GM12878 (cell line): ENCODE measurements at regions not wholly inside any gene's neighbourhood (a gene's known extent, or its start where the extent isn't known, plus 50 kb on each side); places are given as distances from the start of the nearest gene placed in this dataset.

Experiments
- ATAC-seq: fragments of 200-7000 bp; cut with Tn5 transposase; 3 replicates; pipeline ENCODE4 v1.9.1; 2020; ENCODE audit warnings: mild to moderate bottlenecking, moderate library complexity
- BruUV-seq: library from RNA; stranded (reverse); fragments of 400-500 nt; replicated peaks from 2 replicates; lab custom pipeline; 2021; lab: Mats Ljungman, UMichigan
- CTCF ChIA-PET: fragments of 300-600 bp; sonication (Branson Sonifier 250); formaldehyde crosslinking; extraction: SDS; loops from one replicate; lab custom pipeline; 2021; ENCODE audit warnings: inconsistent platforms; lab: Yijun Ruan, JAX
- POLR2A ChIA-PET: fragments of 350-600 bp; formaldehyde crosslinking; extraction: SDS; loops from one replicate; lab custom pipeline; 2021; ENCODE audit warnings: inconsistent platforms; lab: Charles Lee
- RAD21 ChIA-PET: fragments of 300-600 bp; sonication (Branson Sonifier 250); formaldehyde crosslinking; loops from one replicate; lab custom pipeline; 2023; ENCODE audit warnings: antibody characterized with exemption; ENCODE audit not compliant: unreplicated experiment; lab: Charles Lee
- SMC1A ChIA-PET: fragments of 300-600 bp; sonication (Branson Sonifier 250); formaldehyde crosslinking; loops from one replicate; lab custom pipeline; 2023; ENCODE audit not compliant: unreplicated experiment, uncharacterized antibody; lab: Charles Lee
- DNase-seq: peaks from one replicate; pipeline ENCODE4 v3.0.0-alpha.2; 2011; ENCODE audit warnings: low read depth, low spot score
- FAIRE-seq: peaks from 3 replicates; lab custom pipeline; 2011; peaks lifted over from hg19 to GRCh38; lab: Jason Lieb, UNC
- H2AFZ ChIP-seq: 2 replicates; pipeline ENCODE4 v1.6.0; 2011; ENCODE audit warnings: low read depth, low read length, control low read depth; ENCODE audit not compliant: control insufficient read depth
- H3K27ac ChIP-seq: 2 replicates; pipeline ENCODE4 v1.5.1; 2011; ENCODE audit warnings: control low read depth; ENCODE audit not compliant: control insufficient read depth, insufficient read depth
- H3K27me3 ChIP-seq, 2 experiments: replicated peaks in 1 of 2; 2 replicates each; pipeline versions ENCODE4 v1.6.0 to v1.6.1; 2011; ENCODE audit warnings: low read length in 1 of 2; ENCODE audit not compliant: control insufficient read depth in 2 of 2, insufficient read depth in 2 of 2
- H3K36me3 ChIP-seq, 2 experiments: 2 replicates each; pipeline ENCODE4 v1.5.1; 2011; ENCODE audit warnings: low read length in 1 of 2; ENCODE audit not compliant: control insufficient read depth in 2 of 2, insufficient read depth in 2 of 2
- H3K4me1 ChIP-seq: 2 replicates; pipeline ENCODE4 v1.6.1; 2011; ENCODE audit warnings: mild to moderate bottlenecking, low read length, moderate library complexity, mixed read lengths; ENCODE audit not compliant: control insufficient read depth, insufficient read depth
- H3K4me2 ChIP-seq: 2 replicates; pipeline ENCODE4 v1.6.0; 2011; ENCODE audit warnings: control low read depth; ENCODE audit not compliant: control insufficient read depth, insufficient read depth
- H3K4me3 ChIP-seq: fragments of 200-600 bp; sonication (generic); 2 replicates; pipeline ENCODE4 v1.5.1; 2016
- H3K79me2 ChIP-seq: 2 replicates; pipeline ENCODE4 v1.6.0; 2011; ENCODE audit warnings: low read length; ENCODE audit not compliant: control insufficient read depth, insufficient read depth
- H3K9ac ChIP-seq: 2 replicates; pipeline ENCODE4 v1.8.0; 2011; ENCODE audit warnings: low read length, control low read depth, mixed read lengths; ENCODE audit not compliant: control insufficient read depth, insufficient read depth
- H3K9me3 ChIP-seq: replicated peaks from 3 replicates; pipeline ENCODE4 v1.5.1; 2011; ENCODE audit warnings: mild to moderate bottlenecking, low read length; ENCODE audit not compliant: control insufficient read depth, insufficient read depth
- H4K20me1 ChIP-seq: 2 replicates; pipeline ENCODE4 v1.6.0; 2011; ENCODE audit not compliant: control insufficient read depth, insufficient read depth
- ESRRA ChIP-seq: IDR thresholded peaks from 2 replicates; pipeline ENCODE4 v1.6.1; 2012; ENCODE audit warnings: mild to moderate bottlenecking, low read length, improper control_type of control experiment
- IRF5 ChIP-seq: fragments of 450-650 bp; IDR thresholded peaks from 2 replicates; pipeline ENCODE4 v1.6.1; 2017; ENCODE audit warnings: borderline replicate concordance
- KAT2A ChIP-seq: conservative IDR thresholded peaks from 2 replicates; pipeline ENCODE4 v1.6.1; 2011; ENCODE audit warnings: low read depth, low read length; ENCODE audit not compliant: control insufficient read depth
- LARP7 ChIP-seq: fragments of 450-650 bp; IDR thresholded peaks from 2 replicates; pipeline ENCODE4 v1.6.1; 2017; ENCODE audit warnings: mild to moderate bottlenecking
- MEF2A ChIP-seq: IDR thresholded peaks from 2 replicates; pipeline ENCODE4 v1.6.1; 2011; ENCODE audit warnings: low read depth, mild to moderate bottlenecking, low read length, moderate library complexity; ENCODE audit not compliant: insufficient read depth
- MYC ChIP-seq: IDR thresholded peaks from 2 replicates; pipeline ENCODE4 v1.6.1; 2011; ENCODE audit warnings: mild to moderate bottlenecking, low read length, moderate library complexity, inconsistent platforms; ENCODE audit not compliant: insufficient read depth, insufficient replicate concordance, insufficient read length, severe bottlenecking
- NR2C1 ChIP-seq: fragments of 450-650 bp; IDR thresholded peaks from 2 replicates; pipeline ENCODE4 v1.6.1; 2017; ENCODE audit warnings: antibody characterized with exemption, mild to moderate bottlenecking, moderate library complexity
- POLR2AphosphoS2 ChIP-seq: IDR thresholded peaks from 2 replicates; pipeline ENCODE4 v1.6.1; 2011; ENCODE audit warnings: low read depth, mild to moderate bottlenecking, low read length, improper control_type of control experiment, moderate library complexity
- RELA ChIP-seq: fragments of 450-650 bp; IDR thresholded peaks from 2 replicates; pipeline ENCODE4 v1.8.0; 2014; ENCODE audit warnings: borderline replicate concordance; ENCODE audit not compliant: partially characterized antibody
- WGBS: methylation state at CpG from one replicate; pipeline ENCODE4 v1.1.6; 2016; ENCODE audit warnings: low lambda C conversion rate; ENCODE audit not compliant: insufficient replicate concordance, insufficient coverage; ENCODE audit errors: missing lambda C conversion rate; 5-methylcytosine and 5-hydroxymethylcytosine counted together
- in situ Hi-C: fragments of 300-500 bp; cut with MboI; formaldehyde crosslinking; loops from 9 replicates; pipeline ENCODE4 v1.14.3; 2018; ENCODE audit warnings: mixed read lengths
- intact Hi-C: fragments of 100-400 bp; cut with micrococcal nuclease; formaldehyde crosslinking; loops from one replicate; pipeline ENCODE4 v1.14.2; 2022; ENCODE audit not compliant: unreplicated experiment

GRCh38 chr1:177356674-177357435 lies 186.1 kb downstream of the BRINP2 start:
- H3K4me1 ChIP-seq = no peaks in the 10 kb centered on the region
- H3K4me2 ChIP-seq = no peak overlapping the region
- no TSS peak for BruUV-seq
- H3K4me3 ChIP-seq = no peak overlapping the region
- RAD21 ChIA-PET = interaction anchor here (1.5 kb wide), 1 partner anchor 458 kb away, joined by 4 read pairs; no protein-coding TSS in a partner anchor
- in situ Hi-C loops = no loop called here
- intact Hi-C loops = loop anchor here (5.0 kb wide), 1 partner anchor 460 kb away; no protein-coding TSS in a partner anchor
- FAIRE-seq (no peak), ATAC-seq (no peak), DNase-seq (no peak)
- no peaks in the 10 kb centered on the region for H3K36me3 ChIP-seq
- no peak overlapping the region for H3K27ac ChIP-seq
- CTCF ChIA-PET = interaction anchor here (0.6 to 3.3 kb wide), 6 partner anchors 9 to 1138 kb away, joined by 3 to 17 read pairs (median 4); no protein-coding TSS in a partner anchor
- H3K9me3 ChIP-seq = no peaks in the 10 kb centered on the region
- no peak overlapping the region for H2AFZ ChIP-seq
- SMC1A ChIA-PET = interaction anchor here (0.7 to 1.4 kb wide), 3 partner anchors 99 to 425 kb away, joined by 3 read pairs; no protein-coding TSS in a partner anchor
- H3K27me3 ChIP-seq = no peaks in the 10 kb centered on the region
- WGBS = 13% methylated on average over 4 of the region's 4 CpGs
- TF ChIP-seq LARP7 (no peak), POLR2AphosphoS2 (no peak), IRF5 (no peak), ESRRA (no peak), MEF2A (no peak), KAT2A (no peak), NR2C1 (no peak), RELA (no peak), MYC (no peak)
- H3K9ac ChIP-seq = no peak overlapping the region
- POLR2A ChIA-PET = no interaction called here
- no peaks in the 10 kb centered on the region for H3K79me2 ChIP-seq
- H4K20me1 ChIP-seq = no peaks in the 10 kb centered on the region
